ENCODE measurements at regions not wholly inside any gene's neighbourhood (a gene's known extent, or its start where the extent isn't known, plus 50 kb on each side); places are given as distances from the start of the nearest gene placed in this dataset.
"Not testable (repeated sequence)": the region's sequence is repeated elsewhere in the genome, so short reads cannot be mapped to it uniquely, and the experiment has no call there.

- no peak for DNase-seq (ENCODE audit: low read depth)
Measured at GRCh38 chr12:105481392-105482300, 151.2 kb downstream of the C12orf75 start.

- no peak for DNase-seq (ENCODE audit: low read depth)
Measured at GRCh38 chr12:105482951-105483350, 152.5 kb downstream of the C12orf75 start.

GRCh38 chr12:105483691-105484090 is 153.2 kb downstream of the C12orf75 start:
- DNase-seq (ENCODE audit: low read depth): no peak

GRCh38 chr12:105485321-105485910 is 154.9 kb downstream of the C12orf75 start:
- no peak for DNase-seq (ENCODE audit: low read depth)

GRCh38 chr12:105485921-105486320 is 155.4 kb downstream of the C12orf75 start:
- no peak for DNase-seq (ENCODE audit: low read depth)

GRCh38 chr12:105487963-105488362 is 157.5 kb downstream of the C12orf75 start:
- DNase-seq (ENCODE audit: low read depth): no peak

- no peak for DNase-seq (ENCODE audit: low read depth)
Measured at GRCh38 chr12:105492591-105493545, 162.4 kb downstream of the C12orf75 start.

- DNase-seq (ENCODE audit: low read depth): no peak
Measured at GRCh38 chr12:105499205-105499604, 168.7 kb downstream of the C12orf75 start.

GRCh38 chr12:105500676-105501075 is 170.2 kb downstream of the C12orf75 start:
- not testable (repeated sequence) for DNase-seq (ENCODE audit: low read depth)

GRCh38 chr12:105502426-105502930 is 172.0 kb downstream of the C12orf75 start:
- DNase-seq (ENCODE audit: low read depth): no peak

- DNase-seq (ENCODE audit: low read depth): no peak
Measured at GRCh38 chr12:105503619-105504018, 173.1 kb downstream of the C12orf75 start.

GRCh38 chr12:105504286-105504685 is 173.8 kb downstream of the C12orf75 start:
- no peak for DNase-seq (ENCODE audit: low read depth)

GRCh38 chr12:105506678-105507310 is 176.3 kb downstream of the C12orf75 start:
- DNase-seq (ENCODE audit: low read depth): no peak

- DNase-seq (ENCODE audit: low read depth): no peak
Measured at GRCh38 chr12:105507311-105508038, 177.0 kb downstream of the C12orf75 start.

- no peak for DNase-seq (ENCODE audit: low read depth)
Measured at GRCh38 chr12:105508096-105508495, 177.6 kb downstream of the C12orf75 start.

- DNase-seq (ENCODE audit: low read depth): no peak
Measured at GRCh38 chr12:105510526-105510925, 180.0 kb downstream of the C12orf75 start.

GRCh38 chr12:105512861-105513260 is 182.4 kb downstream of the C12orf75 start:
- not testable (repeated sequence) for DNase-seq (ENCODE audit: low read depth)

- no peak for DNase-seq (ENCODE audit: low read depth)
Measured at GRCh38 chr12:105522166-105522825, 191.8 kb downstream of the C12orf75 start.

- peak; percentile 32 for DNase-seq (ENCODE audit: low read depth)
Measured at GRCh38 chr12:105523164-105524057, 192.9 kb downstream of the C12orf75 start.
